ENCODE measurements at regions not wholly inside any gene's neighbourhood (a gene's known extent, or its start where the extent isn't known, plus 50 kb on each side); places are given as distances from the start of the nearest gene placed in this dataset.

- H3K9me3 ChIP-seq (replicated peaks in 1 of 3) = no peaks in the 10 kb centered on the region
- H3K27ac ChIP-seq = no peak overlapping the region
- no peaks in the 10 kb centered on the region for H3K36me3 ChIP-seq (replicated peaks in 1 of 2)
- H3K27me3 ChIP-seq = no peaks in the 10 kb centered on the region
- TF ChIP-seq CTCF (IDR thresholded peaks at IDR 0.05) (no peak), POLR2A (IDR thresholded peaks at IDR 0.05) (no peak)
- H3K4me3 ChIP-seq = no peak overlapping the region
- intact Hi-C loops (cut with DNase I) = no loop called here
- no peak for DNase-seq
- H3K4me1 ChIP-seq (replicated peaks in 1 of 2) = no peaks in the 10 kb centered on the region
- 82 to 90% (median 86%) methylated on average over 3 of the region's 3 CpGs for WGBS, 4 donors
These were observed 215.7 kb upstream of the CFAP20DC start for GRCh38 chr3:59265566-59265965.

GRCh38 chr3:59264366-59264765 is 214.5 kb upstream of the CFAP20DC start:
- 87 to 96% (median 90%) methylated on average over 2 of the region's 2 CpGs for whole genome bisulfite sequencing, 4 donors
- DNase-seq = no peak
- H3K4me3 ChIP-seq = no peak overlapping the region
- intact Hi-C loops (cut with DNase I) = no loop called here
- H3K4me1 ChIP-seq (replicated peaks in 1 of 2) = no peaks in the 10 kb centered on the region
- no peak overlapping the region for H3K27ac ChIP-seq
- no peaks in the 10 kb centered on the region for H3K27me3 ChIP-seq
- TF ChIP-seq CTCF (IDR thresholded peaks at IDR 0.05) = no peak
- TF ChIP-seq POLR2A (IDR thresholded peaks at IDR 0.05) = no peak
- no peaks in the 10 kb centered on the region for H3K36me3 ChIP-seq (replicated peaks in 1 of 2)
- no peaks in the 10 kb centered on the region for H3K9me3 ChIP-seq (replicated peaks in 1 of 3)

DNA sequence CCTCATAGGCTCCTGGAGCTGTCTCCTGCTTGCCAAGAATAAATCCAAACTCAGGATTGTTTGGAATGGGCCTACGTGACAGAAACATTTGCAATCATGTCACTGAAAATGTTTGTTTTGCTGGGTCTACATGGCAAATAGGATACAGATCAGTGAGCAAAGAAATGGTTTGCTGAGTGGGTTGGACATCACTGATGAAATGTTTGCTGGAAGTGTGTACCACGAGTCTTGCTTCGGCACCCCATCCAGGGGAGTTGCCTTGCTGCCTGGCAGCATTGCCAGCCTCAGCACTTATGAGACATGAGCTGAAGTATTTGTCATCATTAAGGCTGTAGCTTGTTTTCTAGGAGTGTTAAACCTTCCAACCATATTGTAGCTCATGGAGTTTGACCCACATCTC is 213.3 kb upstream of the CFAP20DC start:
- DNase-seq = no peak
- 45 to 62% (median 61%) methylated on average over 3 of the region's 3 CpGs for WGBS, 4 donors

GRCh38 chr3:59262076-59262498 is 212.3 kb upstream of the CFAP20DC start:
- no peak for DNase-seq
- TF ChIP-seq POLR2A (IDR thresholded peaks at IDR 0.05) (no peak), CTCF (IDR thresholded peaks at IDR 0.05) (no peak)
- Histone ChIP-seq H3K4me3 (no peak overlapping the region), H3K36me3 (replicated peaks in 1 of 2) (no peaks in the 10 kb centered on the region), H3K4me1 (replicated peaks in 1 of 2) (no peaks in the 10 kb centered on the region), H3K9me3 (replicated peaks in 1 of 3) (no peaks in the 10 kb centered on the region), H3K27ac (no peak overlapping the region), H3K27me3 (no peaks in the 10 kb centered on the region)
- intact Hi-C loops (cut with DNase I) = no loop called here
- WGBS, 4 donors = 87 to 96% (median 92%) methylated on average over 2 of the region's 2 CpGs

More for the DNA sequence above, 213.3 kb upstream of the CFAP20DC start:
- Histone ChIP-seq H3K27me3 (no peaks in the 10 kb centered on the region), H3K4me3 (no peak overlapping the region), H3K4me1 (replicated peaks in 1 of 2) (no peaks in the 10 kb centered on the region), H3K36me3 (replicated peaks in 1 of 2) (no peaks in the 10 kb centered on the region), H3K27ac (no peak overlapping the region), H3K9me3 (replicated peaks in 1 of 3) (no peaks in the 10 kb centered on the region)
- no peak for TF ChIP-seq POLR2A (IDR thresholded peaks at IDR 0.05)
- no peak for TF ChIP-seq CTCF (IDR thresholded peaks at IDR 0.05)
- intact Hi-C loops (cut with DNase I) = no loop called here
